C4-2B (cell line): ENCODE measurements at regions not wholly inside any gene's neighbourhood (a gene's known extent, or its start where the extent isn't known, plus 50 kb on each side); places are given as distances from the start of the nearest gene placed in this dataset.

Experiments used
- ZFX ChIP-seq: fragments of 450-650 bp; IDR thresholded peaks from 2 replicates; pipeline ENCODE4 v1.6.1; 2017
- TF ChIP-seq, protein P1 (sequence below): fragments of 450-650 bp; conservative IDR thresholded peaks from 2 replicates; pipeline ENCODE4 v1.5.1; 2017; ENCODE audit warnings: mild to moderate bottlenecking

DNA sequence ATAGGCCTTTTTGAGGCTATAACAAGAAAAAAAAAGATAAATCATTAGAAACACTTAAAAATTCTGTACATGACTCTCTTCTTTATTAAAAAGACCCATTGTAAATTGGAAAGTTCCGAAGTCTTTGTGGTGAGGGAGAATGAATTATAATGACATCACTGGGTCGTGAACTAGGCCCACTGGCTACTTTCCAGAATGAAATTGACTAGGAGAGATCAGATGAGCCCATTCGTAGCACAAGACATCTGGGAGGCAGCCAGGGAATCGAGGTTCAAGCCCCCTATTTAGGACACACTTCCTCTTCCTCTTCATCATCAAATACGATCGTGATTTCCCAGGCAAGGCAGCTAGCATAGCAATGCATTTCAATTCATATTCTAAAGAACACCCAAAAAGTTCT, 889.8 kb upstream of the NR2F2 start:
- TF ChIP-seq, protein P1, sequence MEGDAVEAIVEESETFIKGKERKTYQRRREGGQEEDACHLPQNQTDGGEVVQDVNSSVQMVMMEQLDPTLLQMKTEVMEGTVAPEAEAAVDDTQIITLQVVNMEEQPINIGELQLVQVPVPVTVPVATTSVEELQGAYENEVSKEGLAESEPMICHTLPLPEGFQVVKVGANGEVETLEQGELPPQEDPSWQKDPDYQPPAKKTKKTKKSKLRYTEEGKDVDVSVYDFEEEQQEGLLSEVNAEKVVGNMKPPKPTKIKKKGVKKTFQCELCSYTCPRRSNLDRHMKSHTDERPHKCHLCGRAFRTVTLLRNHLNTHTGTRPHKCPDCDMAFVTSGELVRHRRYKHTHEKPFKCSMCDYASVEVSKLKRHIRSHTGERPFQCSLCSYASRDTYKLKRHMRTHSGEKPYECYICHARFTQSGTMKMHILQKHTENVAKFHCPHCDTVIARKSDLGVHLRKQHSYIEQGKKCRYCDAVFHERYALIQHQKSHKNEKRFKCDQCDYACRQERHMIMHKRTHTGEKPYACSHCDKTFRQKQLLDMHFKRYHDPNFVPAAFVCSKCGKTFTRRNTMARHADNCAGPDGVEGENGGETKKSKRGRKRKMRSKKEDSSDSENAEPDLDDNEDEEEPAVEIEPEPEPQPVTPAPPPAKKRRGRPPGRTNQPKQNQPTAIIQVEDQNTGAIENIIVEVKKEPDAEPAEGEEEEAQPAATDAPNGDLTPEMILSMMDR: no peak
- no peak for TF ChIP-seq ZFX
